Activated gamma-delta T cell treated with Interleukin-2 at 50 U/mL for 16 hours (primary cell): ENCODE measurements at regions not wholly inside any gene's neighbourhood (a gene's known extent, or its start where the extent isn't known, plus 50 kb on each side); places are given as distances from the start of the nearest gene placed in this dataset.
A peak's percentile ranks its signal among the peaks of the same experiment; 100 is the strongest.
"Not testable (repeated sequence)": the region's sequence is repeated elsewhere in the genome, so short reads cannot be mapped to it uniquely, and the experiment has no call there.

Experiments used
- DNase-seq: peaks from one replicate; pipeline ENCODE4 v3.0.0-alpha.2; 2020

DNA sequence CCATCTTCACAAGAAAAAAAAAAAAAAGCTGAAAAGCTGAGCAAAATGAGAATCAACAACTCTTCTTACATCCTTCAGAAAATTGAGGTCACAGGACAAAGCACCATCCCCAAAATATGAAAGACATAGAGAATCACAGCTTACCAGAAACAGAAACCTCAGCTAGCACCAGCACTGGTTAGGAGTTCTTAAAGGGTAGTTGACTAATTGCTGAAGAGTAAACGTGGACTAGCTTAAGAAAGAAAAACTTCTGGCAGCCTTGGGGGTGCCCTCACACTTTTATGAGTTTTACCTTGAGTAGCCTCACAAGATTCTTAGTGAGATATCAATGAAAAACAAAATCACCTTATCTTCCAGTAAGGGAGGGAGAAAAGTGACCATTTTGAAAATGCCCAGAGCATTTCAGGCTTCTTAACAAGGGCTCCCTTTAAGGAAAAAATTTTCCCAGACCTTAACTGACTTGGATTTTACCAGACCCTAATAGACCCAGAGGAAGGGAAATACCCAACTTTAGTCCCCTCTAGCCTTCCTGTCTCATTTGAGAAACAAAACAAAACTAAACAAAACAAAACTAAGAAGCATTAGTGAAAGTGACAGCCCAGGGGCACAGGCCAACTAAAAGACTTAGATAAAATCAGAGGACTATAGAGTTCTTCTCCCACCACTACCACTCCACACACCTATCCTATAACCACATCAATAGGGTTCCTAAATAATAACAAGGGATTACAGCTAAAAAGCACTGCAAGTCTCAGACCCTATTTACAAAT is 888.6 kb downstream of the DIAPH3 start:
- no peak for DNase-seq

DNA sequence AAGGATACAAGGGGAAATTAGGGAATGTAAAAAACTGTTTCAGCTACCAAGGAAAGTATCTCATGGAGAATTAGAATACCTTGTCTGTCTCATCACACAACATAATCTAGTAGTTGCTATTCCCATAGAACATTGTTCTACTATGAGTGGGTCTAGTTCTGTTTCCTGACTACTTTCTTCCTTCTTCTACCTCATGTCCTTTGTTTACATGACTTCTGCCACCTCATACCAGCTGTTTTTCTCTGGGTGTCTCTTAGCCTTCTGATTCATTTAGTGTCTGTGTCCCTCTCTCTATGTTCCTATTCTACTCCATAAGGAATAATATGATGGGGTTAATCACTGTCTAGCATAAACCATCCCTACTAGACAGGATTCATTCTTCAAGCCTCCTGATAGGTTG is 887.3 kb downstream of the DIAPH3 start:
- DNase-seq = no peak

DNA sequence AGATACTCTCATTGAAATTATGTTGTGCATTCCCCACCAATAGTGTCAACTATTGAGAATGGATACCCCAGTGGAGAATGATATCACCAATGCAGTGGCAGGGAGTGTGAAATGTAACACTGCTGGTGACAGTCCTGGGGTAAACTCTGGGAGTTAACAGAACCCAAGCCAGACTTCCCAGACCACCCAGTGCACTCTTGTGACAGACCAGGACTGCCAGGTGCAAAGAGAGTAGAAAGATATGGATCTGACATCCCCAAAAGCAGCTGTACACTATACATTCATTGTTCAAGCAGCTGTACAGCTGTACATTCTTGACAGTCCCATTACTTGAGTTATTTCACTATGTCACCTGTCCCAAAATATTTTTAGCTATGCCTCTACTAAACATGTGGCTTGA is 886.6 kb downstream of the DIAPH3 start:
- DNase-seq = no peak

DNA sequence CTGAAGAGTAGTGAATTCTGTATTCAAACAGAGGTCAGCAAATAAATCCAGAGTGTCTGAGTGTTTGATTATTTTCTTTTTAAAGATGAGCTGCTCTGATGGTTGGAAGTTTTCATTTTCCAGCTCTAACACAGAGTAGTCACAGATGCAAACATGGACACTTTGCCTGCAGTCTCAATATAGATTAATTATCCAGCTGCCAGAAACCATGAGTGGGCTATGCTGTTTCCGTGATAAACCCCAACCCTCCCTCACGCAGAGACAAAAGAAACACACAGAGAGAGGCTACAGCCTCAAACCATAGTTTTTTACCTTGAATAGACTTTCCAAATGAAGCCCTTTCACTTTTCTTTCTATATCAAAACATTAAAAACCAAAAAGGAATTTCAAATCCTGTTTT is 884.7 kb downstream of the DIAPH3 start:
- DNase-seq = no peak

DNA sequence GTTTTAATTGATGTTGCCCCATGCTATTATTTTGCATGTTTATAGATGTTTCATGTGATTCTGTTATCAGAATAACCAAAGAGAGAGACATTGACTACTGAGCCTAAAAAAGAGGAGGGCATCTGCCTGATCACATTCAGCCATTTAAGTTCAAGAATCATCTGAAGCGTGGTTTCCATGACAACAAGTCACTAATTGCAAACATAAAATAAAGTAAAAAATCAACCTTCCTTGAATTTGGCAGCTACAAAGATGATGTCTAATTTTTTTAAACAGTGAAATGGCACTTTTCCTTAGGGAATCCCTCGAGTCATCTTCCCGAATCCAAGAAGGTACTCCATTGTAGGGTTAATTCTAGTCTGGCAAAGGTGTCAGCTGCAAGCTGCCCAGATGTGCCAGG is 884.2 kb downstream of the DIAPH3 start:
- no peak for DNase-seq

DNA sequence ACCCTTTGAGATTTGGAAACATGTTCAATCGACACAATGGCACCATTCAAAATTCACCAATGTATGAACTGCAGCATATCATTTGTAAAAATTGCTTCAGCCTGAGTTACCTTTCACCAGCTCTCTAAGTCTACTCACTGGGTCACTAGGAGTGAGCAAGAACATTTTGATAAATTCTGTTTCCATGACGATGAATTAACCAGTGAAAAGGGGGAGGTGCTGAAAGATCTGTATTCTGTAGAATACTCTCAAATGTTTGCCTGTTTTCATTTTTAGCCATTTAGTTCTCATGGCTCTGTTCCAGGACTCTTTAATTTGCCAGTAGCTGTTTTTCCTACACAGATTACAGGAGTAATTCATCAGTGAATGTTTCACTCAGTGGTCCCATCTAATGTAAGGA is 883.4 kb downstream of the DIAPH3 start:
- DNase-seq = no peak

DNA sequence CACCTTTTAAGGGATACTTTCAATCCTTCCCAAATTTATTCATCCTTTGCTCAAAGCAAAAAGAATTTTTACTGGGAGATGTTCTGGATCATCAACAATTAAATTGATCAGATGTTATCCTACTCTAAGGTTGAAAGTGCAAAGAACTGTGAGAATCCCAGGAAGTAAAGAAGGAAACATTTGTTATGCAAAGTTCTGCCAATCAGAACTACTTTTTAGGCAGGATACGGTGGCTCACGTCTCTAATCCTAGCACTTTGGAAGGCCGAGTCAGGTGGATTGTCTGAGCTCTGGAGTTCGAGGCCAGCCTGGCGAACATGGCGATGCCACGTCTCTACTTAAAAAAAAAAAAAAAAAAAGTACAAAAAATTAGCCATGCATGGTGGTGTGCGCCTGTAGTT is 882.3 kb downstream of the DIAPH3 start:
- DNase-seq = no peak

DNA sequence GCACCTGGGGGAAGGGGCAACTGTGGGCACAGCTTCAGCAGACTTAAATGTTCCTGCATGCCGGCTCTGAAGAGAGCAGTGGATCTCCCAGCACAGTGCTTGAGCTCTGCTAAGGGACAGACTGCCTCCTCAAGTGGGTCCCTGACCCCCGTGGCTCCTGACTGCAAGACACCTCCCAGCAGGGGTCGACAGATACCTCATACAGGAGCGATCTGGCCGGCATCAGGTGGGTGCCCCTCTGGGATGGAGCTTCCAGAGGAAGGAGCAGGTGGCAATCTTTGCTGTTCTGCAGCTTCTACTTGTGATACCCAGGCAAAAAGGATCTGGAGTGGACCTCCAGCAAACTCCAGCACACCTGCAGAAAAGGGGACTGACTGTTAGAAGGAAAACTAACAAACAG is 871.5 kb downstream of the DIAPH3 start:
- not testable (repeated sequence) for DNase-seq

DNA sequence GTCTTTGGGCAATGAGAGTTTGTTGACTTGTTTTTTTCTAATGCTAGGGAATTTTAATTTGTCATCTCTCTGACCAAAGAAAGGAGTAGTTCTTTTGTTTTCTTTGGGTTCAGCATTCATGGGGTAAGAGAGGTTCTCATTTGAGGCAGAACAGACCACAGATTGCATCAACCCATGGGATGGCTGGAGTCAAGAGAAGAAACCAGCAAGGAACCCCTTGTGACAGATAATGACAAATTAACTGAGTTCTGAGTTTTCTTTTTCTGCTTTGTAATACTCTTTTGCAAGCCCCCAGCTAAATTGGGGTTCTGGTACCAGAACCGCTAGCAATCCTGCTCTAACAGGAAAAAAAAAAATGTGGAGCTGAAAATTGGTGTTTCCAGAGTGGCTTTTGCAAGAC is 864.1 kb downstream of the DIAPH3 start:
- DNase-seq = no peak

DNA sequence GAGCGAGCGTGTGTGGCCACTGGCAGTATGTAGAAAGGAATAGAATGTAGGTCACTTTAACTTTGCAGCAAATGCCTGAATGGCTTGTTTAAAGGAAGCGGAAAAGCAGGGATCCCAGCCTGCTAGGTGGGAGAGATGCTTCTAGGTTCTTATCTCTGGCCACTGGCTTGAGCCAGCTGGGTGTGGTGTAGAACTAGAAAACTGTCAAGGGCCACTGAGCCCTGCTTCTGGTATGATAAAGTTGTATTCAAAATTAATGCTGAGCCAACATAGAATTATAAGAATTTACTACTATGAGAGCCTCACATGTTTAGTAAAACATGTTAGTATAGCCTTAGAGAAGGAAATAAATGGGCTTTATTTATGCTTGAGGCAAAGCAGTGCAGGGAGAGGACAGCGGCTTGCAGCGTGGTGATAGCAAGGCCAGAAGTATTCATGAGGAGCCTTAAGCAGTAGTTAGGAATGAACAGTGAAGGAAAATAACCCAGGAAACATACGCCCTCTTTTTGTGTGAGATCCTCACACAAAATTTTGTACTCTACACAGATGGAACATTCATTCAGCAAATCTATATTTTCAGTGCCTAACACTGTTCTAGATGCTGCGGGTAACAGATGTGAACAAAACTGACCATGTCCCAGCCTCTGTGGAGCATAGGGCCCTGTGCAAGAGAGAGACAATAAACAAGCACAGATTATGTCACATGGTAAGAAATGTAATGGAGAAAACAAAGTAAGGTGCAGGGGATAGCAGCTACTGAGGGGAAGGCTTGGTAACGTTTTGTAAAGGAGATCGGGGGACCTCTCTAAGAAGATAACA is 863.2 kb downstream of the DIAPH3 start:
- DNase-seq = no peak

DNA sequence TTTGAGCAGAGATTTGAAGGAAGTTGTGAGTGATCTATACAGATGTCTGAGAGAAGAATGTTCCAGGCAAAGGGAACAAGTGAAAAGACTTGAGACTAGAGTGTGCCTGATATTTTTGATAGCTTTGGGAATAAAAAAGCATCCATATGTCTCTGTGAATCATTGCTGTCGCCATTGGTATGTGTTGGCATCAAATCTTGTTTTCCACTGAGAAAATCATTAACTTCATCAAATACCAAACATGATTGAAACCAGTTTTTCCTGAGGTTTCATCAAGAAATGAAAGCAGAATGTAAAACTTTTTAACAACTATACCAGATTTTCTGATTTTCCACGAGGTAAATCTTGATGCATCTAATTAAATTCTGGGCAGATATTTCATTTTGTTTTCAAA is 862.6 kb downstream of the DIAPH3 start:
- DNase-seq = no peak

DNA sequence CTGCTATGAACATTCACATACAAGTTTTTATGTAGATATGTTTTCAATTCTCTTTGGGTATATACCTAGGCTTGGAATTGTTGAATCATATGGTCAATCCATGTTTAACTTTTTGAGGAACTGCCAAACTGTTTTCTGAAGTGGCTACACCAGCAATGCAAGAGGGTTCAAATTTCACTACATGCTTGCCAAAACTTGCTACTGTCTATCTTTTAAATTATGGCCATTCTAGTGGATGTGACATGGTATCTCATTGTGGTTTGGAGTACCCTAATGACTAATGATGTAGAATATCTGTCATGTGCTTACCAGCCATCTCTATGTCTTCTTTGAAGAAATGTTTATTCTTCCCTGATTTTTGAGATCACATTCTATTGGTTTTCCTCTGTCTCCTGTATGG is 860.3 kb downstream of the DIAPH3 start:
- no peak for DNase-seq

DNA sequence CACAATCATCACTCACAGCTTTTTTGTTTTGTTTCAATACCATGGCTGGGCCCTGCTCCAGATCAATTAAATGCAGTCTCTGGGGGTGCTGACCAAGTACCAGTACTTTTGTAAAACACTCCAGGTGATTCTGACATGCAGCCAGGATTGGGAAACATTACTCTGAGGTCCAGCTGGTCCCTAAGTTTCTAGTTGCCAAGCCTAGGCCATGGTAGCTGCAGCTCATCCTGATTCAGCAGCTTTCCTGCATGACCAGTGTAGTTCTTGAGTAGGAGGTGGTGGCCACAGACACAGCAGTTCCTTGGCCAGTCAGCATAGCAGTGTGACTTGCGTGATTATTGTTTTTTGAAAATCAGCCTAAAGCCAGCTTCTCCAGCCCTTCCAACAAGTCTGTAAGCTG is 859.1 kb downstream of the DIAPH3 start:
- DNase-seq = no peak

DNA sequence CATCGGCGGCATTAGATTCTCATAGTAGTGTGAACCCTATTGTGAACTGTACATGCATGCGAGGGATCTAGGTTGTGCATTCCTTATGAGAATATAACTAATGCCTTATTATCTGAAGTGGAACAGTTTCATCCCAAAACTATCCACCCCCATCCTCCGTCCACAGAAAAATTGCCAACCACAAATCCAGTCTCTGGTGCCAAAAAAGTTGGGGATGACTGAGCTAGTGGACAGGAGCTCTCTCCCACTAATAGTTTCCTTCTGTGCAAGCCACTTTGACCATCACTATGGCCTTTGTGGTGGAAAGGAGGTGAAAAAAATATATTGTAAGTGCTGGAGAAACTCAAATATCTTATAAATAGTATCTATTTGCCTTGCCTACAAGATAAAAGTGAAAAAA is 857.8 kb downstream of the DIAPH3 start:
- no peak for DNase-seq

DNA sequence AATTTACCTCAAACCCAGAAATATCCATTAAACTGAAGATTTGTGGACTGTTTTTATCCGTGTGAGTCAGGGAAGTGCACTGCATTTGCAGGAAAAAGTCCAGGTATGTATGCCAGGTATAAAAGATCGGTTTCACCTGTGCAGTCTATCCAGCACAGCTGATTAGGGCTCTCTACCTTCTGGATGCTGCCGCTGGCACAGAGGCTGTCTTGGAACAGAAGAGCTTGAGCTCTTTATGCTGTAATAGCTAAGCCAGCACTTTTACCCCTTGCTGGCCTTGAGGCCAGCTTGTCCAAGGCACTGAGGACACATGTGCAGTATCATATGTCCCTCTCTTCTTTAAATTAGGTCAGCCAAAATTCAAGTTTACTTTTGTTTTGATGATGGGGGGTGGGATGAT is 851.0 kb downstream of the DIAPH3 start:
- DNase-seq = no peak

DNA sequence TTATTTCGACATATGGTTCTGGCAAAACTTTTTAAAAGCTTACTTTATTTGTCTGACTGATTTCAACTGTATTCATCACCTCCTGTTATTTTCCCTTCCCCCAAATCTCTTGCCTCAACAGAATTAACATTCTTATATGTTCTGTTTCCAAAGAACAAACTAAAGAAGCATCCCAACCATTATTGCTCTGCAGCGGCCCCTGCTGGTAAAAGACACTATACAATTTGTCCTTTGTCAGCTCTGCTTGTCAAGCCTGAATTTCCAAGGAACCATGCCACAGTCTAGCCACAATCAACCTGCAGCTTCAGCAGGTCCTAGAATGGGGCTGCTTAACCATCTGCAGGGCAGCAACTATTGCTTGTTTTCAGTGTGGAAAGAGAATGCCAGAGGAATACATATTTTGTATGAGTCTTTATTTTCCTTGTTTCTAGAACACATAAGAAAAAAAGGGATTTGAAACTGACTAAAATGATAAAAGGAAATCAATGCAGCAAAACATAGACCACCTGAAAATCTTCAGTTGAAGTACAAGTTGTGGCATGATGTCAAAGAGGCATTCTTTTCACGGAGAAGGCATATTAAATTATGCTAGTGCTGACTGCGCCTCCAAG is 845.3 kb downstream of the DIAPH3 start:
- peak; percentile 28 for DNase-seq

DNA sequence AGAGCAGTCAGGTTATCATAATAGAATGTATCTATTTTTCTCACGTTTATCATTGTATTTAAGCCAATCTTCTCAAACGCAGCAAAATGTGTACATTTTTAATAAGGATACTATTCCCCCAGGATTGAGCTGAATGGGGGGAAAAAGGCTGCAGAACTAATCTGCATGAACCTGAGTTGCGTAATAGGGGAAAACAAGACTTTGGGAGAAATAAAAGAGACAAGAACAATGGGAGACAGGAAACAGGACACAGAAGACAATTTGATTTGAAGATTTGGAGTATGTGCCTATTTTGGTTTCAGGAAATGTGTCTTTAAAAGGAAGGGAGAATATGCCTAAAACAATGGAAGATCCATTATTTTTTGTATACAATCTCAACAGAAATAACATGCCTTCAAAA is 844.5 kb downstream of the DIAPH3 start:
- no peak for DNase-seq

DNA sequence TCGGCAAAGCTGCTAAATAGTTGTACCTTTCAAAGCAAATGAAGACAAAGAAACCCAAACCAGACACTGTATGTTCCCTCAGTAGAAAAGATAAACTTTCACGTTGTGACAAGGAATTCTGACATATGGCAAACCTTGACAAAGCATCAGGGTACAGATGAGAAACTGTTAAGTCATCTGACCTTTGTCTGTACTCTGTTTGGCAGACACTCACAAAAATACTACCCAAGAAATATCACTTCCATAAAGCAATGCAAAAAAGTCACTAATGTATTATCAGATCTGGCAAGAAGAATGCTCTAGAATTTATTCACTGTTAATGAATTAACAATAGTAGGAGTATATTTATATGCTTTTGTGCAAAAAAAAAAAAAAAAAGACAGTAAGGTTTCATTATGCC is 843.7 kb downstream of the DIAPH3 start:
- no peak for DNase-seq

DNA sequence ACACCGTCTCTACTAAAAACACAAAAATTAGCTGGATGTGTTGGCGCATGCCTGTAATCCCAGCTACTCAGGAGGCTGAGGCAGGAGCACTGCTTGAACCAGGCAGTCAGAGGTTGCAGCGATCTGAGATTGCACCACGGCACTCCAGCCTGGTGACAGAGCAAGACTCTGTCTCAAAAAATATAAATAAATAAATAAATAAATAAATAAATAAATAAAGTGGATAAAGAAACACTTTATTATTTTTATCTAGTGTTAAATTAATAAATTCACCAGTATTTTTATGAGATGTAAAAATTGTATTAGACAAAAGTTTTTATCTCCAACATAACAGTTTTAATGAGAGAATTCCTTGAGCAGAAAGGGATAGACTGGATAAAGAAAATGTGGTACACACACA is 839.3 kb downstream of the DIAPH3 start:
- not testable (repeated sequence) for DNase-seq

DNA sequence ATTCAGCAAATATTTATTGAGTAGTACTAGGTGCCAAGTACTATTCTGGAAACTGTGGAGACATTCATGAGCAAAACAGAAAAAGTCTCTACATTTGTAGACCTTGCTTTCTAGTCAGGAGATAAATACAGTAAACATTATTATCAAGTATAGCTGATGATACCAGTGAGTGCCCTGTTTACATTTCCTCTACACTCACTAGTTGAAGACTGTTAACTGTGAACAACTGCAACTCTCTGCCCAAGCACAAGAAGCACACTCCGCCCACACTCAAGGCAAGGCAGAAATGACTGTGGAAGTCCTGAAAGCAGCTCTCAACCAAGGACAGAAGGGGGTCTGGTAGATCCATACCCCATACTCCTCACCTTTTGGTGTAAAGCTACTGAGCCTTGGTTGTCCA is 837.0 kb downstream of the DIAPH3 start:
- no peak for DNase-seq

DNA sequence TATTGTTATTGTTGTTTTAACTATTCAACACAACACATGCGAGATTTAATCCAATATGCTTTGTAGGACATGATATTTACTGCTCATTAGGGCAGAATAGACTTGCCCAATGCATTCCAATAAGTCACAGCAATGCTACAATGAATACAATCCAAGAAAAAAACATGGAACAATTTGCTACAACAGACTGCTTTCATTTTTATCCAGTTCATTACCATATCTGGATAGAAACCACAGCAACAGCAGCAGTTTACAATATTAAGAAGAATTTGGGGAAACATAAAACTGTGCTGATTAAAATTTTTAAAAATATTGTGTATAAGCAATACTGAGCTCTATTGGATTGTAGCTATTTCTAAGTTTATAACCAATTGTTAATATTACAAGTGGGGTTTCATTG is 833.0 kb downstream of the DIAPH3 start:
- DNase-seq = no peak

DNA sequence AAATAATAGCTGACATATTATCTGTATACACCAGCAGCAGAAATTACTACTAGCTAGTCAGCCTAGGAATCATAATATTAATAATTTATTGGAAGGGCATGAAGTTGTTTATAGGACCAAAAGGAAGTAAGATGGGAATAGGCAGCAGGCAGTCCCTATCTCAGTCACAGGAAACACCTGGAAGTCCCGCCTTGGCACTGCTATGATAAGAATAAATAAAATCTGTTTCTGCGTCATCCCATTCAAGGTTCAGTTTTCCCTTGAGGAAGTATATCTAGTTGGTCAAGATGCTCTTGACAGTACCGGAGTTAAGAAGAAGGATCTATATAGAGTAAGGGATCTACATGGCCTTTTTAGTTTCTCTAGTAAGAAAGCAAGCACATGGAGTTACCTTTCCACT is 830.8 kb downstream of the DIAPH3 start:
- DNase-seq = no peak

DNA sequence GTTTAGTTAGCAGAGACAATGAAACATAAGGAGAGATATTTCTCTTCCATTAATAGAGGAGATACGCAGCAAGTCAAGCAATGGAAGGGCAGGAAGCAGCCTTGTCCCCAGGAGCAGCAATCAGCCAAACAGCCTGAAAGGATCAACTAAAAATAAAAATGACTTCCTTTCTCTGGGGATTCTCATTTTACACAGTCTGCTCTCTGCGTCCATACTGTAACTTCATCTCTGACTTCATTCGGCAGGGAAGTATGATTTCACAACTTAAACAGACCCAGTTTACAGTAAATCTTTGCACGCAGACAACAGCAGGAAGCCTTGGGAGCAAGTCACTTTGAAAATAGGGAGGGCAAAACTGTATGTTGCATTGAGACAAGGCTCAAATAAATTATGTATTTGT is 826.7 kb downstream of the DIAPH3 start:
- DNase-seq = no peak

DNA sequence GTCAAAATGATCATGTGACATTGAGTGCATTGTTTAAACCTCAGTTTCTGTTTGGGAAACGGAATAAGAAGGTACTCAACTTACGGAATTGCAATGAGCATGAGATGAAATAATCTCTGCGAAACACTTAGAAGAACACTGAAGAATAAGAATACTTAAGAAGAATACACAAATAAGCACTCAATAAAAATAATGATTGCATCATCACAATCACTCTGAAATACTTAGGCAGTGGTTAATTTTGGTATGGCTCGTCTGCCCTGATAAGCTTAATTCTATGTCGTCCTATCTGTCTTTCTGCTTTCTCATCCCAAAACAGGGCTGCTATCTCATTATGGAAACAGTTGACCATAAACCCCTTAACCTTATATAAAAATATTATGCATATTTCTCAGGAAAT is 823.6 kb downstream of the DIAPH3 start:
- DNase-seq = no peak
